GM20000 (cell line): ENCODE measurements at regions not wholly inside any gene's neighbourhood (a gene's known extent, or its start where the extent isn't known, plus 50 kb on each side); places are given as distances from the start of the nearest gene placed in this dataset.
A peak's percentile ranks its signal among the peaks of the same experiment; 100 is the strongest.

Experiments used
- DNase-seq: peaks from one replicate; pipeline ENCODE4 v3.0.0; 2012; ENCODE audit warnings: low spot score
- CTCF ChIP-seq: IDR thresholded peaks from 2 replicates; pipeline ENCODE4 v1.5.1; 2012; ENCODE audit warnings: mild to moderate bottlenecking, control low read depth; ENCODE audit errors: extremely low read depth, missing control alignments

GRCh38 chr13:107205318-107206104, 637.6 kb upstream of the ARGLU1 start:
- peak; percentile 67 for DNase-seq
- peak; percentile 98 for TF ChIP-seq CTCF

- TF ChIP-seq CTCF, result no peak
- peak; percentile 6 for DNase-seq
These were observed 635.4 kb upstream of the ARGLU1 start for GRCh38 chr13:107203146-107203847.

DNA sequence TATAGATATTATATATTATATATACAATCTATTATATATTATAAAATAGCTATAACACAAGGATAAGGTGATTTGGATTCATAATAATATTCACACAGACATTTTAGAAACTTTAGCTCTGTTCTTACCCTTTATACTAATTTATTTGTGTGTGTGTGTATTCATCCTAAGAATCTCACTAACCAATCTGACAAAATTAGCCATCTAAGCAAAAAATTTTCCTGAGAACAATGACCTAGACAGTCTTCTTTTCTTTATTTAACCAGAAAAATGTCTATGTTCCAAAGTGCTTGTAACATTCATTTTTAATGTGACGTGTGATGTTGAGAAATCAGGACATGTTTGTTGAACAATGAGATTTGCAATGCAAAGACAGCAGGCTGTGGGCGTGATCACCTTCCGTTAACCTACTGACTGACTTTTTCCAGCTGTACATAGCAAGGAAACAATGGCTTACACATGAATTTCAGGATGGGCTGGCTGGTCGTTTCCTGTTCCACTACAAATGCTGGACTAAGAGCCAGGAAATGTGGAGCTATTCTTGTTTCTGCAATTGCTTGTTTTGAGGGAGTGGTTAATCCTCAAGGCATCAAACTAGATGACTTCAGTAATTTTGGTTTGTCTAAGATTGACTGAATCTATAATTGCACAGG, 634.6 kb upstream of the ARGLU1 start:
- DNase-seq, result no peak
- no peak for TF ChIP-seq CTCF

DNA sequence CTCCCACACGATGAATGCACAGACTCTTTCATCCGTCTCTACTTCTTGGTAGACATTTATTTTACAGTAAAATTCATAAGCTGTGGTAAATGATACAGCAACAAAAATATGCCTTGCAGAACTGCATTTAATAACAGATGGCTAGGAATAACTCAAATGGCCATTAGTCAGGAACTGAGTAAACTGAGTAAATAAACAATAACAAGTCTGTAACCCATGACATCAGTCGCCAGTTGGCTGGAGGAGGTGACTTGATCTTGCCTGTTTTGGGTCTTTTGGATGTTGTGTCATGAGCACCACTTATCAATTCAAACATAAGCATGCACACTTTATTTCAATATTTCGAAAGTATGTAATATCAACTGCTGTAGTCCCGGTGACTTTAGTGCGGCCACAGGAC, 632.6 kb upstream of the ARGLU1 start:
- no peak for DNase-seq
- TF ChIP-seq CTCF, result no peak

DNA sequence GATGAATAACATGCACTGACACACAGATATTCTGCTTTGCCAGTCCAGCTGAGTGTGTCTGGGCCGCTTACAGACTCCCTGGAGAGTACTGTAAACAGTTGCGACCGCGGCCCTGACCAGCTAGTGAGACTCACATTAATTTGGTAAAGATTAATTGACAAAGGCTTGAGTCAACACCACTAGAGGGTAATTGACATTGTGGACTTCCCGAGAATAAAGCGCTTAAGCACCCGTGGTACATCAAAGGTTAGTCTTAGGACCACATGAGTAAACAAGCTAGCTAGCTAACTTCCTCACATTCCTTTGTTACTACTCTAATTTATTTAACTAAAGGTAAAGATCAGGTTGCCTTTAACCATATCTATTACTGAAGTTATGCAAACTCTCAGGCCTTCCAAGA, 624.4 kb upstream of the ARGLU1 start:
- TF ChIP-seq CTCF, result no peak
- DNase-seq, result no peak

- TF ChIP-seq CTCF, result no peak
- no peak for DNase-seq
These were observed 622.1 kb upstream of the ARGLU1 start for GRCh38 chr13:107190065-107190464.

DNA sequence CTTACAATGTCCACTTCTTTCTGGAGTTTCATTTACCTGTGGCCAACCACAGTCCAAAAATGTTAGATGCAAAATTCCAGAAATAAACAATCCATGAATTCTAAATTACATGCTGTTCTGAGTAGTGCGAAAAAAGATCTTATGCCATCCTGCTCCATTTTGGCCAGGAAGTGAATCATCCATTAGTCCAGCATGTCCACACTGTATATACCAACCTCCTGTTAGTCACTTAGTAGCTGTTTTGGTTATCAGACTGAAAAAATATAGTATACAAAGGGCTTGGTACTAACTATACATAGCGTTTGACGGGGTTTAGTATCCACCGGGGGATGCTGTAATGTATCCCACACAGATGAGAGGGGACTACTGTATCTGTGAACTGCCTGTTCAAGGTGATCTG, 618.0 kb upstream of the ARGLU1 start:
- no peak for TF ChIP-seq CTCF
- DNase-seq, result no peak
